Neural cell (in vitro differentiated cells): ENCODE measurements at regions not wholly inside any gene's neighbourhood (a gene's known extent, or its start where the extent isn't known, plus 50 kb on each side); places are given as distances from the start of the nearest gene placed in this dataset.

Experiments used
- EP300 ChIP-seq: fragments of 450-650 bp; conservative IDR thresholded peaks from 2 replicates; pipeline ENCODE4 v1.6.1; 2014; ENCODE audit warnings: antibody characterized with exemption, mild to moderate bottlenecking, moderate library complexity; ENCODE audit not compliant: poor library complexity, severe bottlenecking
- EZH2 ChIP-seq: fragments of 200-600, 300-800 bp; shearing (Covaris generic), sonication (generic); IDR thresholded peaks from 2 replicates; pipeline ENCODE4 v1.6.1; 2014; ENCODE audit warnings: antibody characterized with exemption, low read length, borderline replicate concordance, mild to moderate bottlenecking; ENCODE audit not compliant: insufficient read depth, poor library complexity, severe bottlenecking
- MXI1 ChIP-seq: fragments of 450-650 bp; conservative IDR thresholded peaks from 2 replicates; pipeline ENCODE4 v1.6.1; 2014; ENCODE audit warnings: antibody characterized with exemption, mild to moderate bottlenecking; ENCODE audit not compliant: poor library complexity, severe bottlenecking
- POLR2AphosphoS5 ChIP-seq: IDR thresholded peaks from 2 replicates; pipeline ENCODE4 v1.6.1; 2012
- RAD21 ChIP-seq: fragments of 450-650 bp; conservative IDR thresholded peaks from 2 replicates; pipeline ENCODE4 v1.6.1; 2014; ENCODE audit warnings: antibody characterized with exemption, mild to moderate bottlenecking, moderate library complexity
- SMC3 ChIP-seq: fragments of 450-650 bp; conservative IDR thresholded peaks from 2 replicates; pipeline ENCODE4 v1.6.1; 2014; ENCODE audit warnings: antibody characterized with exemption, mild to moderate bottlenecking, moderate library complexity; ENCODE audit not compliant: poor library complexity
- TF ChIP-seq, protein P1 (sequence below): fragments of 450-650 bp; IDR thresholded peaks from 2 replicates; pipeline ENCODE4 v1.5.1; 2014; ENCODE audit warnings: antibody characterized with exemption, mild to moderate bottlenecking, moderate library complexity; ENCODE audit not compliant: poor library complexity, severe bottlenecking
- TF ChIP-seq, protein P2 (sequence below): IDR thresholded peaks from 2 replicates; pipeline ENCODE4 v1.6.1; 2012; ENCODE audit warnings: borderline replicate concordance

GRCh38 chr7:68438811-68439210, 1159.5 kb upstream of the AUTS2 start:
- TF ChIP-seq, protein P1, sequence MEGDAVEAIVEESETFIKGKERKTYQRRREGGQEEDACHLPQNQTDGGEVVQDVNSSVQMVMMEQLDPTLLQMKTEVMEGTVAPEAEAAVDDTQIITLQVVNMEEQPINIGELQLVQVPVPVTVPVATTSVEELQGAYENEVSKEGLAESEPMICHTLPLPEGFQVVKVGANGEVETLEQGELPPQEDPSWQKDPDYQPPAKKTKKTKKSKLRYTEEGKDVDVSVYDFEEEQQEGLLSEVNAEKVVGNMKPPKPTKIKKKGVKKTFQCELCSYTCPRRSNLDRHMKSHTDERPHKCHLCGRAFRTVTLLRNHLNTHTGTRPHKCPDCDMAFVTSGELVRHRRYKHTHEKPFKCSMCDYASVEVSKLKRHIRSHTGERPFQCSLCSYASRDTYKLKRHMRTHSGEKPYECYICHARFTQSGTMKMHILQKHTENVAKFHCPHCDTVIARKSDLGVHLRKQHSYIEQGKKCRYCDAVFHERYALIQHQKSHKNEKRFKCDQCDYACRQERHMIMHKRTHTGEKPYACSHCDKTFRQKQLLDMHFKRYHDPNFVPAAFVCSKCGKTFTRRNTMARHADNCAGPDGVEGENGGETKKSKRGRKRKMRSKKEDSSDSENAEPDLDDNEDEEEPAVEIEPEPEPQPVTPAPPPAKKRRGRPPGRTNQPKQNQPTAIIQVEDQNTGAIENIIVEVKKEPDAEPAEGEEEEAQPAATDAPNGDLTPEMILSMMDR, result no peak
- TF ChIP-seq RAD21 (no peak), POLR2AphosphoS5 (no peak), EZH2 (no peak), SMC3 (no peak), EP300 (no peak), MXI1 (no peak)
- TF ChIP-seq, protein P2, sequence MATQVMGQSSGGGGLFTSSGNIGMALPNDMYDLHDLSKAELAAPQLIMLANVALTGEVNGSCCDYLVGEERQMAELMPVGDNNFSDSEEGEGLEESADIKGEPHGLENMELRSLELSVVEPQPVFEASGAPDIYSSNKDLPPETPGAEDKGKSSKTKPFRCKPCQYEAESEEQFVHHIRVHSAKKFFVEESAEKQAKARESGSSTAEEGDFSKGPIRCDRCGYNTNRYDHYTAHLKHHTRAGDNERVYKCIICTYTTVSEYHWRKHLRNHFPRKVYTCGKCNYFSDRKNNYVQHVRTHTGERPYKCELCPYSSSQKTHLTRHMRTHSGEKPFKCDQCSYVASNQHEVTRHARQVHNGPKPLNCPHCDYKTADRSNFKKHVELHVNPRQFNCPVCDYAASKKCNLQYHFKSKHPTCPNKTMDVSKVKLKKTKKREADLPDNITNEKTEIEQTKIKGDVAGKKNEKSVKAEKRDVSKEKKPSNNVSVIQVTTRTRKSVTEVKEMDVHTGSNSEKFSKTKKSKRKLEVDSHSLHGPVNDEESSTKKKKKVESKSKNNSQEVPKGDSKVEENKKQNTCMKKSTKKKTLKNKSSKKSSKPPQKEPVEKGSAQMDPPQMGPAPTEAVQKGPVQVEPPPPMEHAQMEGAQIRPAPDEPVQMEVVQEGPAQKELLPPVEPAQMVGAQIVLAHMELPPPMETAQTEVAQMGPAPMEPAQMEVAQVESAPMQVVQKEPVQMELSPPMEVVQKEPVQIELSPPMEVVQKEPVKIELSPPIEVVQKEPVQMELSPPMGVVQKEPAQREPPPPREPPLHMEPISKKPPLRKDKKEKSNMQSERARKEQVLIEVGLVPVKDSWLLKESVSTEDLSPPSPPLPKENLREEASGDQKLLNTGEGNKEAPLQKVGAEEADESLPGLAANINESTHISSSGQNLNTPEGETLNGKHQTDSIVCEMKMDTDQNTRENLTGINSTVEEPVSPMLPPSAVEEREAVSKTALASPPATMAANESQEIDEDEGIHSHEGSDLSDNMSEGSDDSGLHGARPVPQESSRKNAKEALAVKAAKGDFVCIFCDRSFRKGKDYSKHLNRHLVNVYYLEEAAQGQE, result no peak
